Astrocyte of the spinal cord (primary cell): ENCODE measurements at regions not wholly inside any gene's neighbourhood (a gene's known extent, or its start where the extent isn't known, plus 50 kb on each side); places are given as distances from the start of the nearest gene placed in this dataset.
"Not testable (repeated sequence)": the region's sequence is repeated elsewhere in the genome, so short reads cannot be mapped to it uniquely, and the experiment has no call there.

ENCODE experiments used
- DNase-seq: peaks from one replicate; pipeline ENCODE4 v3.0.0; 2011; ENCODE audit warnings: low read depth, low spot score
- H3K4me3 ChIP-seq: 2 replicates; pipeline ENCODE4 v1.5.1; 2011; ENCODE audit warnings: low read depth, mild to moderate bottlenecking, low read length, moderate library complexity
- in situ Hi-C: cut with HindIII; loops from 2 replicates; pipeline ENCODE4 v1.10.0; 2017; ENCODE audit warnings: low sequenced_read_pairs
- TF ChIP-seq, protein P1 (sequence below): IDR thresholded peaks from 2 replicates; pipeline ENCODE4 v1.5.1; 2012; ENCODE audit warnings: low read depth, mild to moderate bottlenecking, low read length, inconsistent platforms

DNA sequence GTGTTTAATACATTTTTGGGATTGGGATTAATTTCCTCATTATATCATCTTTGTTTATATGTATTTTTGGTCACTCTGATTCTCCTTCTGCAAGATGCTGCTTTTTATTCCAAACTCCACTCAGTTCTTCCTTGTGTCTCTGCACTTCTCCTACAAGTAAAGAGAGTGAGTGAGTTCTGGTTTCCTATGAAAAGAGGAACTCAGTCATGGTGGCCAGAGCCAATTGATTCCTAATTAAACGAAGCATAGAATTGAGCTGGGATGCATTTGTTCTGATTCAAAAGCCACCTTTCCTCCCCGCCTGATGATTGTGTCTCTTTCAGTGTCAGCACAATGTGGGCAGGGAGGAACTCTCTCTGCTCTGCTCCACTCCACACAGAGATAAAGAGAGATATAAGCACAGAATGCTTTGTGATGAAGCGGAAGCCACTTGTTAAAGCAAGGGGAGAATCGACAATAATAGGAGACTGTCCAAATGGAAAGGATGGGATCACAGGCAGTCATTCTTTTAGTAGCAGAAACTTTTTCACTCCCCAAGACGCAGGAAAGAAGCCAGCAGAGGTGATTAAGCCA is 121.3 kb upstream of the GOT2 start:
- no peak overlapping the region for H3K4me3 ChIP-seq
- TF ChIP-seq, protein P1, sequence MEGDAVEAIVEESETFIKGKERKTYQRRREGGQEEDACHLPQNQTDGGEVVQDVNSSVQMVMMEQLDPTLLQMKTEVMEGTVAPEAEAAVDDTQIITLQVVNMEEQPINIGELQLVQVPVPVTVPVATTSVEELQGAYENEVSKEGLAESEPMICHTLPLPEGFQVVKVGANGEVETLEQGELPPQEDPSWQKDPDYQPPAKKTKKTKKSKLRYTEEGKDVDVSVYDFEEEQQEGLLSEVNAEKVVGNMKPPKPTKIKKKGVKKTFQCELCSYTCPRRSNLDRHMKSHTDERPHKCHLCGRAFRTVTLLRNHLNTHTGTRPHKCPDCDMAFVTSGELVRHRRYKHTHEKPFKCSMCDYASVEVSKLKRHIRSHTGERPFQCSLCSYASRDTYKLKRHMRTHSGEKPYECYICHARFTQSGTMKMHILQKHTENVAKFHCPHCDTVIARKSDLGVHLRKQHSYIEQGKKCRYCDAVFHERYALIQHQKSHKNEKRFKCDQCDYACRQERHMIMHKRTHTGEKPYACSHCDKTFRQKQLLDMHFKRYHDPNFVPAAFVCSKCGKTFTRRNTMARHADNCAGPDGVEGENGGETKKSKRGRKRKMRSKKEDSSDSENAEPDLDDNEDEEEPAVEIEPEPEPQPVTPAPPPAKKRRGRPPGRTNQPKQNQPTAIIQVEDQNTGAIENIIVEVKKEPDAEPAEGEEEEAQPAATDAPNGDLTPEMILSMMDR = no peak
- no peak for DNase-seq
- in situ Hi-C loops = no loop called here

DNA sequence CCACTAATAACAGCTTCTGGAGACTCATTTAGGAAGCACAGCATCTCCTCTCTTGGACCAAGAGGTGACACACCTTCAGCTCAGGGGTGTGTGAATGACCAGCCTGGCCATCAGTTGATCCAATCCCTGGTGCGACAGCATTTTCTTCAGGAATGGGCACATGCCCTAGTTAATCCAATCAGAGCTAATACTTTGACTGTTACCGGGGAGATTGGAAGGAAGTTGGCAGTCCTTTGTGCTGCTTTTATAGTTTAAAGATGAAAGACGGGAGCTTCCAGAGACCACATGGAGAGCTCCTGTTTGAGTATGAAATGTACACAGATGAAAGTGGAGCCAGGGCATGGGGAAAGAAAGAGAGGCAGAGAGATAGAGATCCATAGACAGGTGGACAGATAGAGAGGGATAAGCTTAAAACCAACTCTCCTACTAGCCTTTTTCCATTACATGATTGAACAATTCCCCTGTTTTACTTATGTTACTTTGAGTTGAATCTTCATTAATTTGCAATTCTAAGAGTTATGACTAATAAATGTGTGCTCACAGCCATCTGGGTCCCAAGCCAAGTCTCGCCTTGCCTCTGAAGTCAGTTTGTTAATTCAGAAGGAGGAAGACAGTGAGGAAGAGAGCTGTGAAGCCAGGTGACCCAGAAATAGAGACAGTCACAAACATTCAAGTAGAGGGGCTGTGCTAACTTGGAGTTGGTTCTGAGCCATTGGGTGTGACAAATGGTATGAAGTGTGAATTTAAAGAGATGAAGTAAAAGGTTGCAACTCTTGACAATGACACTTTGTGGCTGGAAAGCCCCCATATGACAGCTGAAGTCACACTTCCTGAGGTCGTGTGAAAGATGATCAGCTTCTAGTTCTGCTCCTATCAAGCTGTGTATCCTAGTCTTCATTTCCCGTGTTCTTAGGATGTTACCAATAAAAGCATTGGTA is 120.0 kb upstream of the GOT2 start:
- no peak for DNase-seq
- in situ Hi-C loops = no loop called here
- TF ChIP-seq, protein P1 = no peak
- H3K4me3 ChIP-seq = no peak overlapping the region

DNA sequence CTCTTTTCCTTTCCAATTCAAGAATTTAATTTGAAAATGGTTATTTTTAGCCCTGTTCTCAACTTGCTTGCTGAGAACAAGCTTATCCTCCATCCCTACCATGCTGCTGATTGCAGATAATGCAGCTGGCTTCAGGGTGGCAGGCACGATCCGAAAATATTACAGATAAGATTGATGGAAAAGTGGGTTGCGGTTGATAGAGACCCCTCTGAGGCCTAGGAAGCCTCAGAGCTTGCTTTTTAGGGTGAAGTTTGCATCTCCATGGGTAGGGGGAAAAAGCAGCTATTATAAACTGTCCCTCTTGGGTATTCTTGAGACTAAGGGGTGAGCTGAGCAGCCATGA is 116.5 kb upstream of the GOT2 start:
- in situ Hi-C loops = no loop called here
- no peak overlapping the region for H3K4me3 ChIP-seq
- TF ChIP-seq, protein P1 = no peak
- no peak for DNase-seq

DNA sequence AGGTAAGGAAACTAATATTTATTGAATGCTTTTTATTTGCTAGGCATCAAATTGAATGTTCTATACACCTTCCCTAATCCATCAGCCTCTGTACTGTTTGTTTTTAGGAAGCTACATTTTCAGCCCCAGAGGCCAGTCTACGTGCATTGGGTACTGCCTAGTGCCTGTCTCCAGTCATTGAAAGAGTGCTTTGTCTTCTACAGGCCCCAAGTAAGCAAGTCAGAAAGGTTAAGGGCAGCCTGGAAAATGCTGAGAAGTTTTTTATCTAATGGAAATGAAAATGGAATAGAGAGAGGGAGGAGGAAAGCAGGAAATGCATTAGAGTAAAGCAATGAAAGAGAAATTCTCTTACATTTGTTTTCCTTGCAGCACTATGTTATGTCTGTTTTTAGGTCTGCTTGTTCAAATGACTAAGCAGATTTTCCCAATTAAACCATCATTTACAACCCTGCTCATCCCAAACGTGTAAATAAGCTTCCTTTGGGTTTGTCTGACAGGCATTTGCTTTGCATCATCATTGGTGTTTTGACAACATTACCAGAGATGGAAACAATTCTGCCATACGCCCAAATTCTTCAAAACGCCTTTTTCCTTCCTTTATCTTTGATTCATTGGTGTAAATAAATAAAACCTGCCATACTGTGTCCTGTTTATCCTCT is 116.0 kb upstream of the GOT2 start:
- DNase-seq = no peak
- TF ChIP-seq, protein P1 = no peak
- H3K4me3 ChIP-seq = no peak overlapping the region
- in situ Hi-C loops = no loop called here

DNA sequence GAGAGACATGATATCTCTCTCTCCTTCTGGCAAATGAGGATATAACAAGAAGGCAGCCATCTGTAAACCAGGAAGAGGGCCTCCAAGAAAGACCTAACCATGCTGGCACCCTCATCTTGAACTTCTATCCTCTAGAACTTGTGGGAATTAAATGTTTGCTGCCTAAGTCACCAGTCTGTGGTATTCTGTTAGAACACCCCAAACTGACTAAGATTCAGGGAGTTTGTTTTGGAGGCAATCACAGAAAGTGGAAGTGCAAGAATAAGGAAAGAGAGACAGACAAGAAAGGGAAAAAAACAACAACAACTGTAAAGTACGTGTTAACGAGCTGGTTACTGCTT is 114.5 kb upstream of the GOT2 start:
- in situ Hi-C loops = no loop called here
- TF ChIP-seq, protein P1 = no peak
- no peak overlapping the region for H3K4me3 ChIP-seq
- no peak for DNase-seq

DNA sequence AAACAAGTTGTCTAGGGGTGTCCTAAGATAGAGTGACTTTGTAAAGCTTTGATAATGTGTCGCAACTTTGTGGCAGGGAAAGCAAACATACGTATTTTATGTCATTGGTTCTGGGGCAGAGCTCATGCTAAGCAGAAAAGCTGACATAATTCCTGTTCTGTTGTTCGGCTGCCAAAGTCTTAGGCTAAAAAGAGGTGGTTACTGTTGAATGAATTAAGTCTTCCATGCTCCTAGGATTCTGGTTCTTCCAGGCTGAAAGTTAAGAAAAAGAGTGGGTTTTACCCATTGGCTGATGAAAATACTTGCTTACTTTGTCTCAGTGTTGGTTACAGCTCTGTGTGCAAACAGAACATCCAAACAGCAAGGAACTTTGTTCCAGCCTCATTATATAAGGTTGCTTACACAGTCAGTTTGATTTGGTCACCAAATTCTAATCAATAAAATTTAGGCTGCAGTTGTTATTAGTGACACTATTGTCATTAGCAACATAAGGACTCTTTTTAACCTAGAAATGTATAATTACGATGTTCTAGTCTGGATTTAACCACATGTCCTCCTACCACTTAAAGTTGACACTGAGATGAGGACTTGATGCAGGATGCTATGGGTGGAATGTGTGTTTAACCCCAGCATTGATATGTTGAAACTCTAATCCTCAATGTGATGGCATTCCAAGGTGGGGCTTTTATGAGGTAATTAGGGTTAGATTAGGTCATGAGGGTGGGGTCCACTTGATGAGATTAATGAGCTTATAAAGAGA is 114.0 kb upstream of the GOT2 start:
- TF ChIP-seq, protein P1 = no peak
- in situ Hi-C loops = no loop called here
- no peak overlapping the region for H3K4me3 ChIP-seq
- DNase-seq = no peak

DNA sequence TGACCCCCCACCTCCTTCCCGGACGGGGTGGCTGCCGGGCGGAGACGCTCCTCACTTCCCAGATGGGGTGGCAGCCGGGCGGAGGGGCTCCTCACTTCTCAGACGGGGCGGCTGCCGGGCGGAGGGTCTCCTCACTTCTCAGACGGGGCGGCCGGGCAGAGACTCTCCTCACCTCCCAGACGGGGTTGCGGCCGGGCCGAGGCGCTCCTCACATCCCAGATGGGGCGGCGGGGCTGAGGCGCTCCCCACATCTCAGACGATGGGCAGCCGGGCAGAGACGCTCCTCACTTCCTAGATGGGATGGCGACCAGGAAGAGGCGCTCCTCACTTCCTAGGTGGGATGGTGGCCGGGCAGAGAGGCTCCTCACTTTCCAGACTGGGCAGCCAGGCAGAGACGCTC is 112.1 kb upstream of the GOT2 start:
- H3K4me3 ChIP-seq, DNase-seq, in situ Hi-C loops: not testable (repeated sequence)
